WTC11 (cell line): ENCODE measurements at regions not wholly inside any gene's neighbourhood (a gene's known extent, or its start where the extent isn't known, plus 50 kb on each side); places are given as distances from the start of the nearest gene placed in this dataset.
A peak's percentile ranks its signal among the peaks of the same experiment; 100 is the strongest.

Source experiments
- ATAC-seq: fragments of 200-7000 bp; cut with Tn5 transposase; 2 replicates; pipeline ENCODE4 v1.10.0; 2021; ENCODE audit warnings: mild to moderate bottlenecking, moderate library complexity
- CTCF ChIA-PET: fragments of 300-600 bp; sonication (Branson Sonifier 250); formaldehyde crosslinking; loops from one replicate; lab custom pipeline; 2021; ENCODE audit warnings: antibody characterized with exemption; lab: Charles Lee
- POLR2A ChIA-PET: fragments of 350-600 bp; sonication (Branson Sonifier 250); formaldehyde crosslinking; loops from one replicate; lab custom pipeline; 2021; ENCODE audit warnings: antibody characterized with exemption; lab: Charles Lee
- DNase-seq: peaks from one replicate; pipeline ENCODE4 v3.0.0; 2021; ENCODE audit warnings: low spot score
- H3K27ac Mint-ChIP-seq: 2 replicates; pipeline ENCODE4 v1.8.0; 2021; ENCODE audit warnings: mixed read lengths
- H3K27me3 Mint-ChIP-seq: 2 replicates; pipeline ENCODE4 v1.8.0; 2021; ENCODE audit warnings: low read depth, mild to moderate bottlenecking, moderate library complexity, mixed read lengths
- H3K36me3 Mint-ChIP-seq: 2 replicates; pipeline ENCODE4 v1.8.0; 2021; ENCODE audit warnings: mixed read lengths
- H3K4me1 Mint-ChIP-seq: 2 replicates; pipeline ENCODE4 v1.8.0; 2022; ENCODE audit warnings: mixed read lengths
- H3K4me3 Mint-ChIP-seq: 2 replicates; pipeline ENCODE4 v1.8.0; 2021; ENCODE audit warnings: mild to moderate bottlenecking, moderate library complexity, mixed read lengths
- H3K9me3 Mint-ChIP-seq: 2 replicates; pipeline ENCODE4 v1.8.0; 2021; ENCODE audit warnings: mixed read lengths
- AFF4 ChIP-seq: sonication (generic); formaldehyde crosslinking; IDR thresholded peaks from 2 replicates; pipeline ENCODE4 v1.8.1; 2023; ENCODE audit warnings: mild to moderate bottlenecking, missing genetic modification reagents, borderline replicate concordance
- ATF1 ChIP-seq: sonication (generic); formaldehyde crosslinking; IDR thresholded peaks from 2 replicates; pipeline ENCODE4 v1.8.1; 2023; ENCODE audit warnings: mild to moderate bottlenecking, moderate library complexity, missing genetic modification reagents
- CTCF ChIP-seq: fragments of 200-600 bp; IDR thresholded peaks from 2 replicates; pipeline ENCODE4 v1.8.0; 2022; ENCODE audit warnings: antibody characterized with exemption
- E2F1 ChIP-seq: sonication (generic); formaldehyde crosslinking; IDR thresholded peaks from 2 replicates; pipeline ENCODE4 v1.8.0; 2022; ENCODE audit warnings: mild to moderate bottlenecking, missing genetic modification reagents
- GRHL2 ChIP-seq: fragments of 250-450 bp; sonication (Bioruptor Pico); IDR thresholded peaks from 2 replicates; pipeline ENCODE4 v1.8.0; 2022; ENCODE audit warnings: mild to moderate bottlenecking, moderate library complexity; ENCODE audit not compliant: insufficient replicate concordance, severe bottlenecking
- JUN ChIP-seq: sonication (generic); formaldehyde crosslinking; IDR thresholded peaks from 2 replicates; pipeline ENCODE4 v1.8.0; 2023; ENCODE audit warnings: mild to moderate bottlenecking, missing genetic modification reagents
- NR1H2 ChIP-seq: sonication (generic); formaldehyde crosslinking; IDR thresholded peaks from 2 replicates; pipeline ENCODE4 v1.9.0; 2021; ENCODE audit warnings: mild to moderate bottlenecking, moderate library complexity, missing genetic modification reagents
- PRRX2 ChIP-seq: fragments of 250-450 bp; sonication (Bioruptor Pico); IDR thresholded peaks from 2 replicates; pipeline ENCODE4 v1.8.0; 2021; ENCODE audit warnings: mild to moderate bottlenecking
- SOX15 ChIP-seq: fragments of 250-450 bp; sonication (Bioruptor Pico); IDR thresholded peaks from 2 replicates; pipeline ENCODE4 v1.9.0; 2021; ENCODE audit warnings: mild to moderate bottlenecking
- TF ChIP-seq, protein P1 (sequence below): sonication (generic); formaldehyde crosslinking; IDR thresholded peaks from 2 replicates; pipeline ENCODE4 v1.8.1; 2022; ENCODE audit warnings: low read depth, missing genetic modification reagents, borderline replicate concordance
- TF ChIP-seq, protein P2 (sequence below): sonication (generic); formaldehyde crosslinking; conservative IDR thresholded peaks from 2 replicates; pipeline ENCODE4 v1.8.1; 2022; ENCODE audit warnings: mild to moderate bottlenecking, missing genetic modification reagents

DNA sequence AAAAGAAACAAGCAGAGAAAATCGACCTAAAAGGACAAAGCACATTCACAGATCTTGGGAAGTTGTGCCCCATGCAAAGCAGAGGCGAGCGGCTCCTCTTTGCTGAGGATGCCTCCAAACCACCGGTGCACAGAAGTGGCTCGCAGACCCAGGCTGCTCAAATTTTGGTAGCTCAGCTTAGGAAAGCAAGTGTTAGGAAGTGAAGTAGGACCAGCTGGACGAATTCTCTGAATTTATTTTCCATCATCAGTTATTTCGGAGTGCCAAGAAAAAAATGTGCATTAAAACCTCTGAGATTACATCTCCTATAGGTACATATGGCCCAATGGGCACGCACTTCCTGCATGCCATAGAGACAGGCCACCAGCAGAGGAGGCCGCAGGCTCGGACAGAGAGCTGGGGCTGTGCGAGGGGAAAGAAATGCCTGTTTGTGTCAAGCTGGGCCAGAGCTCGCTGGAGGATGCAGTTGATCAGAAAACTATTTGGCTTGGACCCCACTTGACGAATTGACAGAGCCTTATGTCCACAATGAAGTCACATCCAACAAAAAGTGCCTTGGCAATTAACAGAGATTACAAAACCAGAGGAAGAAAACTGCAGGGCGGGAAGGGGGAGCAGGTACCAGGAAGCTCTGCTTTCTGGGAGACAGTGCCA, 122.3 kb upstream of the LYZL2 start:
- CTCF ChIA-PET = interaction anchor here (0.5 to 3.5 kb wide), 54 partner anchors 9 to 1252 kb away, joined by 3 to 33 read pairs (median 4); partner anchors contain the start of gene ZNF438
- Mint-ChIP-seq H3K36me3 (no peaks in the 10 kb centered on the region), H3K4me1 (peaks cover 5% of the 10 kb centered on the region)

GRCh38 chr10:30750971-30751677, 121.6 kb upstream of the LYZL2 start:
- CTCF ChIA-PET = interaction anchor here (0.9 to 3.5 kb wide), 10 partner anchors 13 to 1253 kb away, joined by 3 to 33 read pairs (median 6); no protein-coding TSS in a partner anchor
- H3K36me3 Mint-ChIP-seq = no peaks in the 10 kb centered on the region
- H3K4me1 Mint-ChIP-seq = peaks cover 5% of the 10 kb centered on the region
- H3K9me3 Mint-ChIP-seq = no peaks in the 10 kb centered on the region
- no peak overlapping the region for H3K27ac Mint-ChIP-seq
- ATAC-seq (no peak), DNase-seq (no peak)
- H3K27me3 Mint-ChIP-seq = no peaks in the 10 kb centered on the region; the same call in none of the 2 replicates
- POLR2A ChIA-PET = no interaction called here
- no peak overlapping the region for H3K4me3 Mint-ChIP-seq
- TF ChIP-seq PRRX2 (CRISPR knock-in tag) (no peak), CTCF (no peak), JUN (CRISPR knock-in tag) (no peak), NR1H2 (CRISPR knock-in tag) (no peak), E2F1 (CRISPR knock-in tag) (no peak)
- TF ChIP-seq, protein P1, sequence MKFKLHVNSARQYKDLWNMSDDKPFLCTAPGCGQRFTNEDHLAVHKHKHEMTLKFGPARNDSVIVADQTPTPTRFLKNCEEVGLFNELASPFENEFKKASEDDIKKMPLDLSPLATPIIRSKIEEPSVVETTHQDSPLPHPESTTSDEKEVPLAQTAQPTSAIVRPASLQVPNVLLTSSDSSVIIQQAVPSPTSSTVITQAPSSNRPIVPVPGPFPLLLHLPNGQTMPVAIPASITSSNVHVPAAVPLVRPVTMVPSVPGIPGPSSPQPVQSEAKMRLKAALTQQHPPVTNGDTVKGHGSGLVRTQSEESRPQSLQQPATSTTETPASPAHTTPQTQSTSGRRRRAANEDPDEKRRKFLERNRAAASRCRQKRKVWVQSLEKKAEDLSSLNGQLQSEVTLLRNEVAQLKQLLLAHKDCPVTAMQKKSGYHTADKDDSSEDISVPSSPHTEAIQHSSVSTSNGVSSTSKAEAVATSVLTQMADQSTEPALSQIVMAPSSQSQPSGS = no peak

More for the DNA sequence above, 122.3 kb upstream of the LYZL2 start:
- POLR2A ChIA-PET = no interaction called here
- Mint-ChIP-seq H3K9me3 (no peaks in the 10 kb centered on the region), H3K4me3 (no peak overlapping the region), H3K27me3 (no peaks in the 10 kb centered on the region; the same call in none of the 2 replicates), H3K27ac (no peak overlapping the region)
- no peak for TF ChIP-seq AFF4
- TF ChIP-seq E2F1 (CRISPR knock-in tag) = no peak
- TF ChIP-seq ATF1 (CRISPR knock-in tag) = no peak
- peak; percentile 67 for TF ChIP-seq CTCF
- TF ChIP-seq, protein P2, sequence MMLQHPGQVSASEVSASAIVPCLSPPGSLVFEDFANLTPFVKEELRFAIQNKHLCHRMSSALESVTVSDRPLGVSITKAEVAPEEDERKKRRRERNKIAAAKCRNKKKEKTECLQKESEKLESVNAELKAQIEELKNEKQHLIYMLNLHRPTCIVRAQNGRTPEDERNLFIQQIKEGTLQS (CRISPR knock-in tag) = no peak
- no peak for TF ChIP-seq SOX15 (CRISPR knock-in tag)
- TF ChIP-seq GRHL2 (CRISPR knock-in tag) = no peak
- peak; percentile 98 for ATAC-seq
- peak; percentile 80 for DNase-seq
